ENCODE measurements at regions not wholly inside any gene's neighbourhood (a gene's known extent, or its start where the extent isn't known, plus 50 kb on each side); places are given as distances from the start of the nearest gene placed in this dataset.

GRCh38 chr7:21370283-21370982, 57.5 kb upstream of the SP4 start:
- no peak for DNase-seq

GRCh38 chr7:21371360-21371759, 56.5 kb upstream of the SP4 start:
- DNase-seq: no peak

GRCh38 chr7:21373031-21373430, 54.9 kb upstream of the SP4 start:
- DNase-seq: no peak

- DNase-seq: no peak
Measured at GRCh38 chr7:21374134-21374533, 53.7 kb upstream of the SP4 start.

GRCh38 chr7:21377545-21377944, 50.3 kb upstream of the SP4 start:
- no peak for DNase-seq
